Type B pancreatic cell (in vitro differentiated cells): ENCODE measurements at regions not wholly inside any gene's neighbourhood (a gene's known extent, or its start where the extent isn't known, plus 50 kb on each side); places are given as distances from the start of the nearest gene placed in this dataset.
"Not testable (repeated sequence)": the region's sequence is repeated elsewhere in the genome, so short reads cannot be mapped to it uniquely, and the experiment has no call there.

Experiments
- DNase-seq: peaks from one replicate; pipeline ENCODE4 v3.0.0; 2021; ENCODE audit warnings: mixed read lengths; ENCODE audit not compliant: unreplicated experiment; ENCODE audit errors: extremely low spot score
- H3K27ac Mint-ChIP-seq: 2 replicates; pipeline ENCODE4 v1.8.0; 2021; ENCODE audit warnings: mild to moderate bottlenecking, mixed read lengths
- H3K27me3 Mint-ChIP-seq: 2 replicates; pipeline ENCODE4 v1.8.0; 2021; ENCODE audit warnings: mixed read lengths
- H3K36me3 Mint-ChIP-seq: 2 replicates; pipeline ENCODE4 v1.8.0; 2021; ENCODE audit warnings: mixed read lengths
- H3K4me1 Mint-ChIP-seq: one replicate; pipeline ENCODE4 v1.8.0; 2021; ENCODE audit warnings: mixed read lengths; ENCODE audit not compliant: unreplicated experiment
- H3K4me3 Mint-ChIP-seq: 2 replicates; pipeline ENCODE4 v1.8.0; 2021; ENCODE audit warnings: mild to moderate bottlenecking, mixed read lengths
- H3K9me3 Mint-ChIP-seq: 2 replicates; pipeline ENCODE4 v1.8.0; 2021; ENCODE audit warnings: mixed read lengths
- CTCF ChIP-seq: fragments of 200-600 bp; sonication (generic); conservative IDR thresholded peaks from 2 replicates; pipeline ENCODE4 v1.5.0; 2021; ENCODE audit warnings: antibody characterized with exemption, mild to moderate bottlenecking

GRCh38 chr5:118397236-118397635 lies 591.1 kb downstream of the DTWD2 start:
- H3K27me3 Mint-ChIP-seq = no peaks in the 10 kb centered on the region
- TF ChIP-seq CTCF = no peak
- no peaks in the 10 kb centered on the region for H3K36me3 Mint-ChIP-seq
- no peak for DNase-seq
- peaks cover 14% of the 10 kb centered on the region for H3K4me1 Mint-ChIP-seq
- H3K4me3 Mint-ChIP-seq = no peak overlapping the region
- no peak overlapping the region for H3K27ac Mint-ChIP-seq
- H3K9me3 Mint-ChIP-seq = no peaks in the 10 kb centered on the region

GRCh38 chr5:118392491-118392890 lies 595.9 kb downstream of the DTWD2 start:
- no peak for DNase-seq
- H3K27ac Mint-ChIP-seq = no peak overlapping the region
- TF ChIP-seq CTCF = no peak
- no peaks in the 10 kb centered on the region for H3K36me3 Mint-ChIP-seq
- H3K4me1 Mint-ChIP-seq = peaks cover 16% of the 10 kb centered on the region
- no peaks in the 10 kb centered on the region for H3K27me3 Mint-ChIP-seq
- H3K9me3 Mint-ChIP-seq = no peaks in the 10 kb centered on the region
- no peak overlapping the region for H3K4me3 Mint-ChIP-seq

GRCh38 chr5:118382931-118383330 lies 605.4 kb downstream of the DTWD2 start:
- H3K36me3 Mint-ChIP-seq, H3K27me3 Mint-ChIP-seq, H3K4me1 Mint-ChIP-seq, DNase-seq, H3K9me3 Mint-ChIP-seq, H3K4me3 Mint-ChIP-seq, H3K27ac Mint-ChIP-seq: not testable (repeated sequence)

- no peak for DNase-seq
- Mint-ChIP-seq H3K9me3 (no peaks in the 10 kb centered on the region), H3K4me3 (no peak overlapping the region), H3K27me3 (no peaks in the 10 kb centered on the region), H3K27ac (no peak overlapping the region), H3K36me3 (no peaks in the 10 kb centered on the region), H3K4me1 (no peaks in the 10 kb centered on the region)
- no peak for TF ChIP-seq CTCF
These were observed 608.9 kb downstream of the DTWD2 start for GRCh38 chr5:118379470-118379869.

- no peak for DNase-seq
- Mint-ChIP-seq H3K4me1 (no peaks in the 10 kb centered on the region), H3K9me3 (no peaks in the 10 kb centered on the region), H3K36me3 (no peaks in the 10 kb centered on the region), H3K27ac (no peak overlapping the region), H3K27me3 (no peaks in the 10 kb centered on the region), H3K4me3 (no peak overlapping the region)
- TF ChIP-seq CTCF = no peak
These were observed 609.4 kb downstream of the DTWD2 start for GRCh38 chr5:118378959-118379358.

- Mint-ChIP-seq H3K9me3 (no peaks in the 10 kb centered on the region), H3K4me3 (no peak overlapping the region), H3K27me3 (no peaks in the 10 kb centered on the region), H3K27ac (no peak overlapping the region), H3K4me1 (peaks cover 3% of the 10 kb centered on the region), H3K36me3 (no peaks in the 10 kb centered on the region)
- no peak for DNase-seq
- no peak for TF ChIP-seq CTCF
These were observed 610.9 kb downstream of the DTWD2 start for GRCh38 chr5:118377420-118377819.
